ENCODE measurements at regions not wholly inside any gene's neighbourhood (a gene's known extent, or its start where the extent isn't known, plus 50 kb on each side); places are given as distances from the start of the nearest gene placed in this dataset.

GRCh38 chr18:39911716-39912115 is 2043.3 kb upstream of the PIK3C3 start:
- Mint-ChIP-seq H3K4me1 (peaks cover 7% of the 10 kb centered on the region), H3K9me3 (peaks cover 8% of the 10 kb centered on the region), H3K4me3 (no peak overlapping the region), H3K27me3 (ENCODE audit: insufficient read depth) (no peaks in the 10 kb centered on the region), H3K36me3 (ENCODE audit: low read depth) (no peaks in the 10 kb centered on the region), H3K27ac (no peak overlapping the region)
- Histone ChIP-seq H3K27me3 (ENCODE audit: control insufficient read depth, insufficient read depth, low read length, poor library complexity, severe bottlenecking) (no peaks in the 10 kb centered on the region), H3K9ac (ENCODE audit: extremely low read depth, low read length, poor library complexity, severe bottlenecking) (no peak overlapping the region), H3K9me3 (ENCODE audit: control insufficient read depth, low read length) (peaks cover 10% of the 10 kb centered on the region), H3K4me3 (ENCODE audit: low read length) (no peak overlapping the region), H3K4me1 (ENCODE audit: control insufficient read depth, insufficient read depth, low read length) (no peaks in the 10 kb centered on the region), H3K36me3 (ENCODE audit: control insufficient read depth, insufficient read depth, low read length) (no peaks in the 10 kb centered on the region), H3K27ac (ENCODE audit: low read depth, low read length) (no peak overlapping the region)
- no peak for TF ChIP-seq CTCF (conservative IDR thresholded peaks at IDR 0.05)
- DNase-seq, result no peak

GRCh38 chr18:39909706-39910105 is 2045.3 kb upstream of the PIK3C3 start:
- DNase-seq, result no peak
- WGBS, 2 experiments (ENCODE audit: insufficient coverage in 1 of 2, insufficient read length in 1 of 2), result 87 to 96% methylated on average over 4 of the region's 4 CpGs
- TF ChIP-seq CTCF (conservative IDR thresholded peaks at IDR 0.05), result no peak
- Mint-ChIP-seq H3K27me3 (ENCODE audit: insufficient read depth) (no peaks in the 10 kb centered on the region), H3K36me3 (ENCODE audit: low read depth) (no peaks in the 10 kb centered on the region), H3K4me1 (no peaks in the 10 kb centered on the region), H3K4me3 (no peak overlapping the region), H3K27ac (no peak overlapping the region), H3K9me3 (peaks cover 8% of the 10 kb centered on the region)
- Histone ChIP-seq H3K27me3 (ENCODE audit: control insufficient read depth, insufficient read depth, low read length, poor library complexity, severe bottlenecking) (no peaks in the 10 kb centered on the region), H3K9me3 (ENCODE audit: control insufficient read depth, low read length) (peaks cover 10% of the 10 kb centered on the region), H3K4me1 (ENCODE audit: control insufficient read depth, insufficient read depth, low read length) (no peaks in the 10 kb centered on the region), H3K27ac (ENCODE audit: low read depth, low read length) (no peak overlapping the region), H3K9ac (ENCODE audit: extremely low read depth, low read length, poor library complexity, severe bottlenecking) (no peak overlapping the region), H3K4me3 (ENCODE audit: low read length) (no peak overlapping the region), H3K36me3 (ENCODE audit: control insufficient read depth, insufficient read depth, low read length) (no peaks in the 10 kb centered on the region)

- DNase-seq, result no peak
- Histone ChIP-seq H3K9ac (ENCODE audit: extremely low read depth, low read length, poor library complexity, severe bottlenecking) (no peak overlapping the region), H3K4me1 (ENCODE audit: control insufficient read depth, insufficient read depth, low read length) (no peaks in the 10 kb centered on the region), H3K27me3 (ENCODE audit: control insufficient read depth, insufficient read depth, low read length, poor library complexity, severe bottlenecking) (no peaks in the 10 kb centered on the region), H3K4me3 (ENCODE audit: low read length) (no peak overlapping the region), H3K36me3 (ENCODE audit: control insufficient read depth, insufficient read depth, low read length) (no peaks in the 10 kb centered on the region), H3K27ac (ENCODE audit: low read depth, low read length) (peak overlapping the region; percentile 66), H3K9me3 (ENCODE audit: control insufficient read depth, low read length) (no peaks in the 10 kb centered on the region)
- no peaks in the 10 kb centered on the region for H3K4me1 Mint-ChIP-seq
- WGBS, 2 experiments (ENCODE audit: insufficient coverage in 1 of 2, insufficient read length in 1 of 2), result 93 to 100% methylated on average over 1 of the region's 1 CpG
- no peak overlapping the region for H3K27ac Mint-ChIP-seq
- no peak overlapping the region for H3K4me3 Mint-ChIP-seq
- no peaks in the 10 kb centered on the region for H3K27me3 Mint-ChIP-seq (ENCODE audit: insufficient read depth)
- TF ChIP-seq CTCF (conservative IDR thresholded peaks at IDR 0.05), result no peak
- no peaks in the 10 kb centered on the region for H3K36me3 Mint-ChIP-seq (ENCODE audit: low read depth)
- H3K9me3 Mint-ChIP-seq, result no peaks in the 10 kb centered on the region
Observed at GRCh38 chr18:39886136-39886535, 2068.9 kb upstream of the PIK3C3 start.

All from endodermal cell (in vitro differentiated cells).